Central memory CD4-positive, alpha-beta T cell (primary cell): ENCODE measurements at regions not wholly inside any gene's neighbourhood (a gene's known extent, or its start where the extent isn't known, plus 50 kb on each side); places are given as distances from the start of the nearest gene placed in this dataset.
A peak's percentile ranks its signal among the peaks of the same experiment; 100 is the strongest.

Experiments used
- DNase-seq: peaks from one replicate; pipeline ENCODE4 v3.0.0; 2022

- DNase-seq, result no peak
These were observed 592.5 kb upstream of the ATP2B1 start for GRCh38 chr12:90301095-90301494.

- DNase-seq, result no peak
These were observed 591.0 kb upstream of the ATP2B1 start for GRCh38 chr12:90299666-90300065.

DNA sequence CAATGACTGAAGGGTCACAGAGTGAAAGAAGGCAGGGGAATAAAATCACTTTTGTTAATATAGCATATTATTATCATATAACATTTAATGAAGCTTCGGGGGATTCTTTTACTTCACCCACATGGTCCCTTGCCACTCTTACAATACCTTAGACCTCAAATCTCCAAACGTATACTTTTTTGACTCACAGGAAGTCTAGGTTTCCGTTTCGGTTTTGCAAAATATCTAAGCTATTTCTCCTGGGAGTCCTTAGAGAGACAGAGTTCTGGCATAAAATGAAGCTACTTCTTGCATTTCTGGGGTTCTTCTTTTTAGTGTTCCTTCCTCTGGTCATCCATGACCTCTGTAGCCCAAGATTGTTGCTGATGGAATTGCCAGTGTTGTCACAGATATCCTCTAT, 590.5 kb upstream of the ATP2B1 start:
- no peak for DNase-seq

- no peak for DNase-seq
These were observed 589.8 kb upstream of the ATP2B1 start for GRCh38 chr12:90298289-90298948.

- DNase-seq, result no peak
These were observed 587.2 kb upstream of the ATP2B1 start for GRCh38 chr12:90295858-90296257.

- DNase-seq, result no peak
These were observed 583.5 kb upstream of the ATP2B1 start for GRCh38 chr12:90292183-90292582.

DNA sequence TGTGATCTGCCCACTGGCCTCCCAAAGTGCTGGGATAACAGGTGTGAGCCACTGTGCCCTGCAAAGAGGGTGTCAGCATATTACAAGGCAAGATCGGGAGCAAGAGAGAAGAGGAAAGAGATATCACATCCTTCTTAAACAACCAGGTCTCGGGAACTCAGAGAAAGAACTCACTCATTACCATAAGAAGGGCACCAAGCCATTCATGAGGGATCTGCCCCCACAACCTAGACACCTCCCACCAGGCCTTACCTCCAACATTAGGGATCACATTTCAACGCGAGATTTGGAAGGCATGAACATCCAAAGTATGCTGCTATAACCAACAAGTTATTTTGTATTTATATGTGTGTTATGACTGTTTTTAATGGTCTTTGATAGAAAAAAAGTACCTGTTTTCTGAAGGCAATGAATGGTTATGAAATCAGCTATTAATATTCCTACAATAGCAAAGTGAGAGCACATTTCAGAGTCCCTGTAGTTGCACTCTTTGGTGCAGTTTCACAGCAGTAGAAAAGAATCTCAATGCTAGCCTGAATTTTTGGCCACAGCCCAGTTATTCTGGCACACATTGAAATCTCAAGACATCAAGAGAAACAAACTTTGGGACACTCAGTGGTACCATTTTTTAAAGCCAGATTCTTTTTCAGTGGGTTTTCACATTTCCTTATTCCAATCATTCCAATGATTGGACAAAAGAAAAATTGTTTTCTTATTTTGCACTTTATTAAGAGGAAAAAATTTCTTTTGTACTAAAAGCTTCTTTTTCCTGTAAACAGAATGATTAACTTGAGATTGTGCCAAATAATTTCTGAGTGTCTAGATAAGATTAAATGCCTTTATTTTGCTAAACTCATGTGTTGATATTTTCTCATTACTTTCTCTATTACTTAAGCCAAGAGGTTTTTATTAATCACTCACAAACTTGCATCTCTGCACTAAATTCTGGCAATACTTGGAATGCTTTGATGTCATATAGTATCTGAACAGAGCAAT, 582.6 kb upstream of the ATP2B1 start:
- no peak for DNase-seq

DNA sequence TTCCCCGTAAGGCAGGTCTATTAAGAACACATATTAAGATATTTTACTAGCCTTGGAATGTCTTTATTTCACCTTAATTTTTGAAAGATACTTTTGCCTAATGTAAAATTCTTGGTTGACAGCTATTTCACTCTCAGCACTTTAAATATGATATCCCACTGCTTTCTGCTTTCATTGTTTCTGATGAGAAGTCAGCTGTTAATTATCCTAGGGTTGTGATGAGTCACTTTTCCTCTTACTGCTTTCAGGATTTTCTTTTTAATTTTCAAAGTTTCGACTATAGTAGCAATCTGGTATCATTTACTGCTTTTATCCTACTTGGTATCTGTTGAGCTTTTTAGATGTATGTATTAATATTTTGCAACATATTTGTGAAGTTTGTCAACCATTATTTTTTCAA, 578.9 kb upstream of the ATP2B1 start:
- DNase-seq, result no peak

DNA sequence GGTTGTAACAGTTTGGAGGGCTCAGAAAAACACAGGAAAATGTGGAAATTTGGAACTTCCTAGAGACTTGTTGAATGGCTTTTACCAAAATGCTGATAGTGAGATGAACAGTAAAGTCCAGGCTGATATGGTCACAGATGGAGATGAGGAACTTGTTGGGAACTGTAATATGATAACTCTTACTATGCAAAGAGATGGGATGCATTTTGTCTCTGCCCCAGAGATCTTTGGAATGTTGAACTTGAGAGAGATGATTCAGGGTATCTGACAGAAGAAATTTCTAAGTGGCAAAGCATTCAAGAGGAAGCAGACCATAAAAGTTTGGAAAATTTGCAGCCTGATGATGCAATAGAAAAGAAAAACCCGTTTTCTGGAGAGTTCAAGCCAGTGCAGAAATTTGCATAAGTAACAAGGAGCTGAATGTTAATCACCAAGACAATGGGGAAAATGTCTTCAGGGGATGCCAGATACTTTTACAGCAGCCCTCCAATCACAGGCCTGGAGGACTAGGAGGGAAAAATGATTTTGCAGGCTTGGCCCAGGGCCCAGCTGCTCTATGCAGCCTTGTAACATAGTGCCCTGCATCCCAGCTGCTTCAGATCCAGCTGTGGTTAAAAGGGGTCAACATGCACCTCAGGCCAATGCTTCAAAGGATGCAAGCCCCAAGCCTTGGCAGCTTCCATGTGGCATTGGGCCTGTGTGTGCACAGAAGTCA, 572.7 kb upstream of the ATP2B1 start:
- no peak for DNase-seq

GRCh38 chr12:90280564-90281058, 572.0 kb upstream of the ATP2B1 start:
- no peak for DNase-seq

GRCh38 chr12:90280033-90280432, 571.4 kb upstream of the ATP2B1 start:
- DNase-seq, result no peak

DNA sequence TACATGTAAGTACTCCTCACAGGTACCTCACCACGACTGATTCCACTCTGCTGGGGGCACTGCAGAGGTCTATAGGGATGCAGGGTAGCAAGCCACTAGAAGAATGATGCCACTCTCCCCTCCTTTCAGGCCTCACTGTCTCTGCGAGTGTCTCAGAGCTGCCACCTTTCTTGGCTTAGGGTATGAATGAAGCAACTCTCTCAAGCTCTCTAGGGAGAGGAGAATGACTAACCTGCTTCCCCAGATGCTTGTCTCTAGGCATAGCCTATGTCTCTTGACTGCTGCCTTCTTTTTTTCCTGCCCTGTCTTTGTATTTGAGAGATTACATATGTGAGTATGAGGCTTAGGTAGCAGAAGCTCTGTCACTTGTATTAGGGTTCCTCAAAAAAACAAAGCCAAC, 566.5 kb upstream of the ATP2B1 start:
- no peak for DNase-seq

DNA sequence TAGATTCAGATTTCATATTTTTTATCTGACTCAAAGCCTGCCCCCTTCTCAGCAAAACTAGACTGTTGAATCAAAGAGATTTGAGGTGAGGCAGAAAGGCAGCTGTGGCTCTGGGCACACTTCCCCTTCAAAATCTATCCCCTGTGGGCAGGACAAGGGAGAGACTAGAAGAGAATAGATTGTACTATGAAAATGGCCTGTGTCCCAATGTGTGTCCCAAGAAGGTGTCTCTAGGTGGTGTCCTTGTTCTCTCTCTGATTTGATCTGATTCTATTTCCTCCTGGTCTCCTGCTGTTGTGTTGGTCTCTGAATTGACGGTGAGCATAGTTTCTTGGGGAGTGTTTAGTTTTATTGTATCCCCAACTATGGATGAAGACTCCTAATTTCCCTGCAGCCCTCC, 565.8 kb upstream of the ATP2B1 start:
- DNase-seq, result no peak

DNA sequence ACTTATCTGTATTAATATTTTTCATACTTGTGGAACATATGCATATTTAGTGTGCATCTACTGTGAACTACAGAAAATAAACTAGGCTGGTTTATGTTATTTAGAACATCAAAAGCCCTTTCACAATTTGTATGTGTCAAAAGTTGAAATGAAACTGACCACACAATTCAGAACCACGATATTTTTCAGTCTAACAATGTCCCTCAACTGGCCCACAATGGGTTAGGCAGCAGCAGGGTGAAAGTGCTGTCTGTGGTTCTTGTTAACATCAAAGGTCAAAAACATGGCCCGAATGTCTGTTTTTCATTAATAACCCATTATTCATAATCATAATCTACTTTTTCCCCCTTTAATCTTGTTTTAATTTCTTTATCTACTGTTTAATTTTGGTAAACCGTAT, 559.9 kb upstream of the ATP2B1 start:
- no peak for DNase-seq

- no peak for DNase-seq
These were observed 553.6 kb upstream of the ATP2B1 start for GRCh38 chr12:90262251-90262650.

- no peak for DNase-seq
These were observed 552.6 kb upstream of the ATP2B1 start for GRCh38 chr12:90261283-90261682.

GRCh38 chr12:90260136-90260535, 551.5 kb upstream of the ATP2B1 start:
- DNase-seq, result no peak

DNA sequence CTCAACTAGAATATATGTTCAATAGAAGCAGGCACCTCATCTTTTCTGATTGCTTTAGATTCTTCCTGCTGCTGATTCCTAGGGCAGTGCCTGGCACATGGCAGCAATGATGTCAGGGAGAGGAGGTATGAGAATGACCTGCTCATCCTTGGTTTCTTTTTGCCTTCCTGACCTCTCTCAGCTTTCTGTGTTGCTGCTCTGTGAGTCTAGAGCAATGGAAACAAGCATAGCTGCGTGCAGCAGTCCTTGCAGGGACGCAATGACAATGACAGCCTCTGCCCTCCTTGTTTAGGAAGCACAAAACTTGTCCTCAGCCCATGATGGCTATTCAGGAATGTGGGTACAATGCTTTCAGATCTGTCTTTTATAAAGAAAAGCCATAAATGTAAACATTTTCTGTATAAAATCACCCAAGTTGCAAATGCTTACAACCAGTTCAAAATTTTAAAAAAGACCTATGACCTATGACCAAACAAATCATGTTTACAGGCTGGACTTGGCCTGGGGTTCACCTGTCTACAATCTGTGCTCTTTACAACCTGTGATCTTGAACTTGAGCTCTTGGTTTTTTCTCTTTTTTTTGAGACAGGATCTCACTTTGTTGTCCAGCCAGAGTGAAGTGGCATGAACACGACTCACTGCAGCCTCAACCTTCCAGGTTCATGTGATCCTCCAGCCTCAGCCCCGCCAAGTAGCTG, 549.4 kb upstream of the ATP2B1 start:
- no peak for DNase-seq

GRCh38 chr12:90254796-90255195, 546.2 kb upstream of the ATP2B1 start:
- DNase-seq, result no peak

- peak; percentile 21 for DNase-seq
These were observed 545.1 kb upstream of the ATP2B1 start for GRCh38 chr12:90253674-90254181.

- DNase-seq, result no peak
These were observed 544.5 kb upstream of the ATP2B1 start for GRCh38 chr12:90253136-90253535.

DNA sequence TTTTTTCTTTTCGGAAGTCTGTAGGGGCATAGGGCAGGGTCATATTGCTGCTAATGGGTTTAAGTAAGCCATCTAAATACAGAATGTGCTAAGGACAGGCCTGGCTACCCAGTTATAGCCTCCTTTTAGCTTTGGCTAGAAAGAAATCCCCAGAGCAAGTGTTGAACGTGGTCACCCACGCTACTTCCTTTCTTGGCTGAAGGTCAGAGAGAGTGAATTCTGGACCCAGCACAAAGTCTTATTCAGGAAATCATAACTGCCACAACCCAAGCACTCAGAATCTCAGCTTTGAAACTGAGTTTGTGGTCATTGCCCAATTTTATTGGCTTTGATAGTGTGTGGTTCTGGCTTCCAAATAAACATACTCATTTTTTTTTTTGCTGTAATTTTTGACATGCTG, 542.1 kb upstream of the ATP2B1 start:
- DNase-seq, result no peak
